Brain microvascular endothelial cell (primary cell): ENCODE measurements at regions not wholly inside any gene's neighbourhood (a gene's known extent, or its start where the extent isn't known, plus 50 kb on each side); places are given as distances from the start of the nearest gene placed in this dataset.

Experiments
- DNase-seq: peaks from one replicate; pipeline ENCODE4 v3.0.0-alpha.2; 2020
- H3K27ac ChIP-seq: fragments of 250-450 bp; sonication (Bioruptor Pico); 2 replicates; pipeline ENCODE4 v1.5.1; 2020; ENCODE audit warnings: mild to moderate bottlenecking, moderate library complexity
- H3K27me3 ChIP-seq: fragments of 250-450 bp; sonication (Bioruptor Pico); replicated peaks from 2 replicates; pipeline ENCODE4 v1.5.1; 2020; ENCODE audit warnings: mild to moderate bottlenecking
- H3K36me3 ChIP-seq: fragments of 250-450 bp; sonication (Bioruptor Pico); replicated peaks from 2 replicates; pipeline ENCODE4 v1.5.1; 2020; ENCODE audit warnings: mild to moderate bottlenecking
- H3K4me3 ChIP-seq: 2 replicates; pipeline ENCODE4 v1.5.1; 2011; ENCODE audit warnings: low read depth, mild to moderate bottlenecking, control low read depth, low read length, moderate library complexity
- CTCF ChIP-seq: IDR thresholded peaks from 2 replicates; pipeline ENCODE4 v1.5.1; 2011; ENCODE audit warnings: low read depth, mild to moderate bottlenecking, moderate library complexity, low read length, control low read depth, inconsistent platforms; ENCODE audit errors: missing control alignments
- in situ Hi-C: cut with HindIII; loops from 2 replicates; pipeline ENCODE4 v1.10.0; 2017; ENCODE audit warnings: low sequenced_read_pairs, low pct_ligation_motif_present

GRCh38 chr10:129259128-129259815, 207.8 kb upstream of the MGMT start:
- Histone ChIP-seq H3K36me3 (no peaks in the 10 kb centered on the region), H3K27ac (no peak overlapping the region), H3K27me3 (no peaks in the 10 kb centered on the region), H3K4me3 (no peak overlapping the region)
- no peak for DNase-seq
- no peak for TF ChIP-seq CTCF
- in situ Hi-C loops, result no loop called here

- H3K36me3 ChIP-seq, result no peaks in the 10 kb centered on the region
- DNase-seq, result no peak
- no peaks in the 10 kb centered on the region for H3K27me3 ChIP-seq
- no peak for TF ChIP-seq CTCF
- no peak overlapping the region for H3K4me3 ChIP-seq
- in situ Hi-C loops, result no loop called here
- H3K27ac ChIP-seq, result no peak overlapping the region
Observed at GRCh38 chr10:129272176-129272575, 194.9 kb upstream of the MGMT start.

- no peak overlapping the region for H3K4me3 ChIP-seq
- H3K27me3 ChIP-seq, result no peaks in the 10 kb centered on the region
- no peak for TF ChIP-seq CTCF
- H3K27ac ChIP-seq, result no peak overlapping the region
- no peaks in the 10 kb centered on the region for H3K36me3 ChIP-seq
- in situ Hi-C loops, result no loop called here
- no peak for DNase-seq
Observed at GRCh38 chr10:129272866-129273650, 194.0 kb upstream of the MGMT start.

- in situ Hi-C loops, result no loop called here
- no peak for TF ChIP-seq CTCF
- DNase-seq, result no peak
- no peak overlapping the region for H3K27ac ChIP-seq
- H3K27me3 ChIP-seq, result no peaks in the 10 kb centered on the region
- no peak overlapping the region for H3K4me3 ChIP-seq
- H3K36me3 ChIP-seq, result no peaks in the 10 kb centered on the region
Observed at GRCh38 chr10:129273860-129274259, 193.2 kb upstream of the MGMT start.

GRCh38 chr10:129274748-129275474, 192.1 kb upstream of the MGMT start:
- no peak overlapping the region for H3K27ac ChIP-seq
- in situ Hi-C loops, result no loop called here
- no peak for DNase-seq

More at GRCh38 chr10:129274748-129275474, 192.1 kb upstream of the MGMT start:
- peak; percentile 1 for TF ChIP-seq CTCF
- no peaks in the 10 kb centered on the region for H3K36me3 ChIP-seq
- no peak overlapping the region for H3K4me3 ChIP-seq
- no peaks in the 10 kb centered on the region for H3K27me3 ChIP-seq
